ENCODE measurements at regions not wholly inside any gene's neighbourhood (a gene's known extent, or its start where the extent isn't known, plus 50 kb on each side); places are given as distances from the start of the nearest gene placed in this dataset.

DNA sequence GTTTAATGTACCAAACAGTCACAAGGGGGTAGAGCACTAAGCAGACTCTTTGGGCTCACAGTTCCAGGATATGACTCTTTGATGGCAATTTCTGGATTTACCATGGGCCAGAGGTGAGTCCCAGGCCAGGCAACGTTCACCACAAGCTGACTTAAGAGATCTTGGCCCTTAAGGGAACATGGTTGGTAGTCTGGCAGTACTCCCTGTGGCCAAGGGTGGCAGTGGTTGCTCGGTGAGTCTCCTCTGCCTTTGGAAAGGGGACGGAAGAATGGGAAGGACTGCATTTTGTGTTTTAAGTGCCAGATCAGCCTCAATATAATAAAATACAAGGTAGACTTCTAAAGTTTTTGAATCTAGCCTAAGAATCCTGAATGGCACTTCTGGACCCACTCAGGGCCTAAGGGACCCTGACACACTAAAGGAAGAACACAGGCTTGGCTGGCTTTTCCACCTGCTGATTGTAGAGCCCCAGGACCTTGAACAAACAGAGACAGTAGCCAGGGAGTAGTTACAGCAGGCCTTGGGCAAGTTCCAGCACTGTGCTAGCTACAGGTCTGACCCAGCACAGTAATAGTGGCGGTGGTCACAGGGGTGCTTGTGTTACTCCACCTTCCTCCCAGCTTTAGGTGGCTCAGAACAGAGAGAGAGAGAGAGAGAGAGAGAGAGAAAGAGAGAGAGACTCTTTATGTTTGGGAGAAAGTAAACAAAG, 730.7 kb upstream of the ALCAM start:
- peaks cover 11% of the 10 kb centered on the region for H3K9me3 ChIP-seq (ENCODE audit: control insufficient read depth, low read depth, low read length)
- H3K23me2 ChIP-seq (ENCODE audit: insufficient read length, low read depth, low read length, poor library complexity, severe bottlenecking) = no peaks in the 10 kb centered on the region
- no peak overlapping the region for H3K14ac ChIP-seq (ENCODE audit: insufficient read depth, low read length)
- no peak overlapping the region for H3K4ac ChIP-seq (ENCODE audit: low read depth, low read length)
- no peaks in the 10 kb centered on the region for H4K20me1 ChIP-seq (ENCODE audit: control insufficient read depth, insufficient read depth, insufficient read length)
- no peak overlapping the region for H3K9ac ChIP-seq (ENCODE audit: extremely low read depth, insufficient read length, low read length)
- H3K27ac Mint-ChIP-seq = peak overlapping the region in 1 of 3 experiments; percentile 42; a peak in 1 of 7 replicates
- no peak overlapping the region for H3K27ac ChIP-seq (ENCODE audit: insufficient read length, low read depth, low read length)
- H2AK5ac ChIP-seq (ENCODE audit: insufficient read length, low read length) = no peak overlapping the region
- H3K36me3 Mint-ChIP-seq (ENCODE audit: insufficient read depth in 1 of 3, low read depth in 3 of 3) = peaks cover 12 to 31% (median 12%) of the 10 kb centered on the region in 3 experiments
- H3K79me2 ChIP-seq (ENCODE audit: insufficient read depth, low read length) = no peaks in the 10 kb centered on the region
- no peaks in the 10 kb centered on the region for H3K27me3 ChIP-seq (ENCODE audit: insufficient read depth, low read length)
- H2AFZ ChIP-seq (ENCODE audit: low read length) = no peak overlapping the region
- no peak overlapping the region for H3K4me2 ChIP-seq (ENCODE audit: insufficient read depth, insufficient read length, low read length)
- H4K5ac ChIP-seq (ENCODE audit: insufficient read length, low read depth, low read length) = no peak overlapping the region
- peaks cover 28 to 37% of the 10 kb centered on the region in 2 experiments for H3K9me3 Mint-ChIP-seq
- no peak overlapping the region for H2BK120ac ChIP-seq (ENCODE audit: low read depth, low read length, poor library complexity, severe bottlenecking)
- no peaks in the 10 kb centered on the region for H3K4me1 ChIP-seq (ENCODE audit: insufficient read depth, low read length)
- H3K4me3 Mint-ChIP-seq = no peak overlapping the region
- H4K8ac ChIP-seq (replicated peaks; ENCODE audit: insufficient read length, low read depth, low read length) = no peak overlapping the region
- no peaks in the 10 kb centered on the region for H3K27me3 Mint-ChIP-seq (ENCODE audit: low read depth)
- H3K4me1 Mint-ChIP-seq = no peaks in the 10 kb centered on the region
- H2BK20ac ChIP-seq (ENCODE audit: low read depth, low read length, poor library complexity, severe bottlenecking) = no peak overlapping the region
- H3K23ac ChIP-seq (ENCODE audit: insufficient read length, low read depth, low read length) = no peak overlapping the region
- peak; percentile 36 for DNase-seq
- H2BK5ac ChIP-seq (ENCODE audit: insufficient read length, low read length) = no peak overlapping the region
- no peak overlapping the region for H4K91ac ChIP-seq (ENCODE audit: insufficient read length, low read depth, low read length)
- no CpG with 5 or more reads among the region's 4 CpGs for WGBS (ENCODE audit: extremely low coverage, insufficient read length, low lambda C conversion rate)
- H2BK15ac ChIP-seq (ENCODE audit: low read depth, low read length) = peak overlapping the region; percentile 42; the same call in 1 of the 2 replicates
- no peak overlapping the region for H3K56ac ChIP-seq (ENCODE audit: insufficient read length, low read depth, low read length)
- H3T11ph ChIP-seq (ENCODE audit: low read length) = no peak overlapping the region
- TF ChIP-seq, protein P1, sequence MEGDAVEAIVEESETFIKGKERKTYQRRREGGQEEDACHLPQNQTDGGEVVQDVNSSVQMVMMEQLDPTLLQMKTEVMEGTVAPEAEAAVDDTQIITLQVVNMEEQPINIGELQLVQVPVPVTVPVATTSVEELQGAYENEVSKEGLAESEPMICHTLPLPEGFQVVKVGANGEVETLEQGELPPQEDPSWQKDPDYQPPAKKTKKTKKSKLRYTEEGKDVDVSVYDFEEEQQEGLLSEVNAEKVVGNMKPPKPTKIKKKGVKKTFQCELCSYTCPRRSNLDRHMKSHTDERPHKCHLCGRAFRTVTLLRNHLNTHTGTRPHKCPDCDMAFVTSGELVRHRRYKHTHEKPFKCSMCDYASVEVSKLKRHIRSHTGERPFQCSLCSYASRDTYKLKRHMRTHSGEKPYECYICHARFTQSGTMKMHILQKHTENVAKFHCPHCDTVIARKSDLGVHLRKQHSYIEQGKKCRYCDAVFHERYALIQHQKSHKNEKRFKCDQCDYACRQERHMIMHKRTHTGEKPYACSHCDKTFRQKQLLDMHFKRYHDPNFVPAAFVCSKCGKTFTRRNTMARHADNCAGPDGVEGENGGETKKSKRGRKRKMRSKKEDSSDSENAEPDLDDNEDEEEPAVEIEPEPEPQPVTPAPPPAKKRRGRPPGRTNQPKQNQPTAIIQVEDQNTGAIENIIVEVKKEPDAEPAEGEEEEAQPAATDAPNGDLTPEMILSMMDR (conservative IDR thresholded peaks at IDR 0.05) = peak; percentile 49; the same call in 2 of the 3 replicates
- no peaks in the 10 kb centered on the region for H3K79me1 ChIP-seq (ENCODE audit: insufficient read depth, low read depth, low read length, poor library complexity, severe bottlenecking)
- H3K18ac ChIP-seq (ENCODE audit: insufficient read length, low read depth, low read length) = no peak overlapping the region
- no peak overlapping the region for H2BK12ac ChIP-seq (ENCODE audit: insufficient read length, low read depth, low read length)
